HUES64 (cell line): ENCODE measurements at regions not wholly inside any gene's neighbourhood (a gene's known extent, or its start where the extent isn't known, plus 50 kb on each side); places are given as distances from the start of the nearest gene placed in this dataset.

ENCODE experiments used
- H3K27ac ChIP-seq: 2 replicates; pipeline ENCODE4 v1.7.0; 2013; ENCODE audit warnings: low read depth, low read length, inconsistent platforms
- H3K27me3 ChIP-seq: 2 replicates; pipeline ENCODE4 v1.6.1; 2013; ENCODE audit warnings: mild to moderate bottlenecking, low read length; ENCODE audit not compliant: insufficient read depth
- H3K36me3 ChIP-seq: 2 replicates; pipeline ENCODE4 v1.6.1; 2013; ENCODE audit warnings: mild to moderate bottlenecking, low read length; ENCODE audit not compliant: insufficient read depth
- H3K4me1 ChIP-seq: 2 replicates; pipeline ENCODE4 v1.6.1; 2013; ENCODE audit warnings: mild to moderate bottlenecking, low read length, moderate library complexity; ENCODE audit not compliant: insufficient read depth
- H3K4me3 ChIP-seq: 2 replicates; pipeline ENCODE4 v1.5.1; 2013; ENCODE audit warnings: mild to moderate bottlenecking, low read length, moderate library complexity
- H3K9ac ChIP-seq: 2 replicates; pipeline ENCODE4 v1.6.1; 2013; ENCODE audit warnings: mild to moderate bottlenecking, low read depth, low read length
- H3K9me3 ChIP-seq: 2 replicates; pipeline ENCODE4 v1.6.1; 2013; ENCODE audit warnings: low read depth, low read length; ENCODE audit not compliant: insufficient read depth
- WGBS: fragments of 150-250, 120-280 bp; methylation state at CpG from one replicate; pipeline ENCODE4 v1.1.7; 2013; ENCODE audit warnings: missing lambda C conversion rate; 5-methylcytosine and 5-hydroxymethylcytosine counted together

- Histone ChIP-seq H3K4me3 (no peak overlapping the region), H3K9ac (no peak overlapping the region), H3K36me3 (no peaks in the 10 kb centered on the region), H3K9me3 (no peaks in the 10 kb centered on the region), H3K27me3 (no peaks in the 10 kb centered on the region), H3K4me1 (no peaks in the 10 kb centered on the region), H3K27ac (no peak overlapping the region)
- WGBS = 94% methylated on average over 4 of the region's 4 CpGs
Observed at GRCh38 chr14:29489911-29490425, 437.7 kb downstream of the PRKD1 start.

GRCh38 chr14:29493849-29494248 is 433.8 kb downstream of the PRKD1 start:
- no peaks in the 10 kb centered on the region for H3K36me3 ChIP-seq
- no peak overlapping the region for H3K4me3 ChIP-seq
- no peak overlapping the region for H3K27ac ChIP-seq
- WGBS = 89% methylated on average over 4 of the region's 4 CpGs
- H3K9me3 ChIP-seq = no peaks in the 10 kb centered on the region
- H3K9ac ChIP-seq = no peak overlapping the region
- H3K4me1 ChIP-seq = no peaks in the 10 kb centered on the region
- no peaks in the 10 kb centered on the region for H3K27me3 ChIP-seq

DNA sequence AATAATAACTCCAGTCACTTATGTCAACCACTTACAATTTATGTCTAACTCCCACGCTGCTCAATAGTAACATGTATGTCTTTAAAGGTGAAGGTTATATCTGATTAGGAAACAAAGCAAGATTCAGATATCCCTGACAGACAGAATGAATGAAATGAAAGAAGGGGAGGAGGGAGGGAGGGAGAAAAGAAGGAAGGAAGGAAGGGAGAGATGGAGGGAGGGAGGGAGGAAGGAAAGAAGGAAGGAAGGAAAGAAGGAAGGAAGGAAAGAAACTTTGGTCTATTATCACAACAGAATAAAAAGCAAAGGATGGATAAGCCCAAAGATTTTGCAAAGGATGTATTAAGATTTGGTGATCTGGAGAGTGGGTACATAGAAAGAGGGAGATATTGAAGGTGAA is 433.3 kb downstream of the PRKD1 start:
- 86% methylated on average over 1 of the region's 1 CpG for WGBS
- H3K36me3 ChIP-seq = no peaks in the 10 kb centered on the region
- no peaks in the 10 kb centered on the region for H3K27me3 ChIP-seq
- H3K9me3 ChIP-seq = no peaks in the 10 kb centered on the region
- no peak overlapping the region for H3K4me3 ChIP-seq
- H3K4me1 ChIP-seq = no peaks in the 10 kb centered on the region
- H3K9ac ChIP-seq = no peak overlapping the region
- H3K27ac ChIP-seq = no peak overlapping the region

DNA sequence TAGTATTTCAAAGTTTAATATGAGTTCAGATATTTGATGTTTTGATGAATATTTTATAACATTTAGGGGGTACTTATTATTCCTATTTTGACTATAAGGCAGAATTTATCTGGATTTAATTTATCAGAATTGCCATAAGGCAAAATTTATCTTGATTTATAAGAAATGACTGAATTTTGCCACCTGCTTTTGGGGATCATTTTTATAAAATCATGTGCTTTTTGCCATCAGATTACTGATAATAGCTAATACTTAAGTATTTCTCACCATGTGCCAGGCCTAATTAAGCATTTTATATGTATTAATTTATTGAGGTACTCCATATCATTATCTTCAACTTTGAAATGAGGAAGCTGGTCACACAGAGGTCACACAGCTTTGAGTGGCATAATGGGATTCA is 423.7 kb downstream of the PRKD1 start:
- H3K4me3 ChIP-seq = no peak overlapping the region

DNA sequence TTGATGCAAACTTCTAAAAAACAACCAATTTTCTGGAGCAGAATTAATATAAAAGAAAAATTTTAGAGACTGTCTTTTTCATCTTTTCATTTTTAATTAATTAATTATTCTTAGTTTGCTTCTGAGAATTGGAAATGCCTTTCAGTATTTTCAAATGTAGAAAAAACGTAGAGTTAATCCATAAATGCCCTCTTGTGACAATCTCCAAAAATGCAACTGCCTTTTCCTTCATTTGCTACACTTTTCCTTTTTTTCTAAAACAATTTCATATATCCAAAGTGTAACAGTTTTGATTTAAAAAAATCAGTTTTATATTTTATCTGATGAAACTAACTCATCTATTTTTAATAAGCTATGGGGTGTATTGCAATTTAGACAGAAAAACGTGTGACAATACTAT is 409.3 kb downstream of the PRKD1 start:
- Histone ChIP-seq H3K9me3 (no peaks in the 10 kb centered on the region), H3K27me3 (no peaks in the 10 kb centered on the region), H3K9ac (no peak overlapping the region), H3K4me3 (no peak overlapping the region), H3K36me3 (no peaks in the 10 kb centered on the region), H3K4me1 (no peaks in the 10 kb centered on the region), H3K27ac (no peak overlapping the region)
- 77% methylated on average over 2 of the region's 2 CpGs for WGBS

More for the DNA sequence above, 423.7 kb downstream of the PRKD1 start:
- Histone ChIP-seq H3K36me3 (no peaks in the 10 kb centered on the region), H3K27ac (no peak overlapping the region), H3K9me3 (peaks cover 17% of the 10 kb centered on the region; the same call in 1 of the 2 replicates), H3K4me1 (no peaks in the 10 kb centered on the region), H3K9ac (no peak overlapping the region), H3K27me3 (no peaks in the 10 kb centered on the region)

- H3K4me3 ChIP-seq = no peak overlapping the region
- 42% methylated on average over 2 of the region's 2 CpGs for WGBS
- H3K9me3 ChIP-seq = no peaks in the 10 kb centered on the region
- H3K27ac ChIP-seq = no peak overlapping the region
- no peak overlapping the region for H3K9ac ChIP-seq
- no peaks in the 10 kb centered on the region for H3K4me1 ChIP-seq
- H3K36me3 ChIP-seq = no peaks in the 10 kb centered on the region
- H3K27me3 ChIP-seq = no peaks in the 10 kb centered on the region
Observed at GRCh38 chr14:29521526-29522137, 406.0 kb downstream of the PRKD1 start.
